Upper lobe of left lung (tissue), 6 donors: ENCODE measurements at regions not wholly inside any gene's neighbourhood (a gene's known extent, or its start where the extent isn't known, plus 50 kb on each side); places are given as distances from the start of the nearest gene placed in this dataset.

Experiments used
- ATAC-seq, 2 donors: fragments of 200-7000 bp; cut with Tn5 transposase; one replicate each; pipeline ENCODE4 v1.9.1; 2022; ENCODE audit warnings: mild to moderate bottlenecking in 2 of 2, moderate library complexity in 2 of 2; ENCODE audit not compliant: low FRiP score in 2 of 2
- DNase-seq, 2 donors: peaks; one replicate each; pipeline ENCODE4 v3.0.0-alpha.2; 2019 to 2020
- H3K27ac ChIP-seq, 4 donors: fragments of 200-600 bp; sonication (generic); one replicate each; pipeline ENCODE4 v1.5.1; 2016 to 2019
- H3K27me3 ChIP-seq, 4 donors: fragments of 200-600 bp; sonication (generic); one replicate each; pipeline ENCODE4 v1.5.1; 2017 to 2019
- H3K36me3 ChIP-seq, 4 donors: fragments of 200-600 bp; sonication (generic); one replicate each; pipeline ENCODE4 v1.5.1; 2016 to 2019
- H3K4me1 ChIP-seq, 4 donors: fragments of 200-600 bp; sonication (generic); one replicate each; pipeline ENCODE4 v1.5.1; 2018 to 2019
- H3K4me3 ChIP-seq, 4 donors: fragments of 200-600 bp; sonication (generic); one replicate each; pipeline ENCODE4 v1.5.1; 2017 to 2019; ENCODE audit warnings: mild to moderate bottlenecking in 2 of 4, moderate library complexity in 1 of 4
- H3K9me3 ChIP-seq, 4 donors: fragments of 200-600 bp; sonication (generic); one replicate each; pipeline ENCODE4 v1.5.1; 2018 to 2019
- EP300 ChIP-seq, 4 donors: sonication (generic); formaldehyde crosslinking; IDR thresholded peaks; one replicate each; pipeline ENCODE4 v1.5.1; 2017; ENCODE audit warnings: antibody characterized with exemption in 4 of 4, control low read depth in 2 of 4
- POLR2A ChIP-seq, 4 donors: fragments of 450-650 bp; IDR thresholded peaks; one replicate each; pipeline ENCODE4 v1.5.1; 2016 to 2017; ENCODE audit warnings: antibody characterized with exemption in 4 of 4, mild to moderate bottlenecking in 2 of 4
- POLR2AphosphoS5 ChIP-seq, 2 donors: sonication (generic); formaldehyde crosslinking; IDR thresholded peaks; one replicate each; pipeline ENCODE4 v1.5.1; 2017; ENCODE audit warnings: antibody characterized with exemption in 2 of 2
- WGBS, 2 donors: methylation state at CpG; one replicate each; pipeline ENCODE4 v1.1.5; 2017 to 2018; 5-methylcytosine and 5-hydroxymethylcytosine counted together
- TF ChIP-seq, protein P1 (sequence below), 6 experiments: fragments of 450-650 bp in 4 of 6; fragments of 200-600 bp in 2 of 6; sonication (generic) in 2 of 6; IDR thresholded peaks; one replicate each; pipeline ENCODE4 v1.5.1; 2016 to 2019; ENCODE audit warnings: antibody characterized with exemption in 6 of 6
- donor health status: DM: no; HTN: no; CAD: no; lungs with moderate emphysema.
- donor health status: DM: no; HTN: yes; CAD: no; lungs with severe emphysema.

DNA sequence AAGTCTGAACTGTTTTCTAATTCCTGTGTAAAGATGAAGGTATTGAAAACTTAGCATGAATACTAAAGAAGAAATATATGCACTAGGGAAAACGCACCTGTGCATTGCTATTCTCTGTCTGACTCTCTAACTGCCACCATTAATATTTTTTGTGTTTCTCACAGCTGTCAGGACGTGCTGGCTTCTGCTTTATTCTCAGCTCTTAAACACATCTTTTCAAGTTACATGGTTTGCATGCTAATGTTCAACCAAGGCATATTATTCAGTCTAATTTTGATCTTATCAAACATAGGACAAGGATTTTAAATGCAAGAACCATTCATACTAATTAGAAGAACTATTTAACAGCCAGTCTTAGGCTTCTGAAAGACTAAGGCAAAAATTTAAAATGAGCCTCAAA lies 187.4 kb downstream of the KLHL28 start:
- TF ChIP-seq, protein P1, sequence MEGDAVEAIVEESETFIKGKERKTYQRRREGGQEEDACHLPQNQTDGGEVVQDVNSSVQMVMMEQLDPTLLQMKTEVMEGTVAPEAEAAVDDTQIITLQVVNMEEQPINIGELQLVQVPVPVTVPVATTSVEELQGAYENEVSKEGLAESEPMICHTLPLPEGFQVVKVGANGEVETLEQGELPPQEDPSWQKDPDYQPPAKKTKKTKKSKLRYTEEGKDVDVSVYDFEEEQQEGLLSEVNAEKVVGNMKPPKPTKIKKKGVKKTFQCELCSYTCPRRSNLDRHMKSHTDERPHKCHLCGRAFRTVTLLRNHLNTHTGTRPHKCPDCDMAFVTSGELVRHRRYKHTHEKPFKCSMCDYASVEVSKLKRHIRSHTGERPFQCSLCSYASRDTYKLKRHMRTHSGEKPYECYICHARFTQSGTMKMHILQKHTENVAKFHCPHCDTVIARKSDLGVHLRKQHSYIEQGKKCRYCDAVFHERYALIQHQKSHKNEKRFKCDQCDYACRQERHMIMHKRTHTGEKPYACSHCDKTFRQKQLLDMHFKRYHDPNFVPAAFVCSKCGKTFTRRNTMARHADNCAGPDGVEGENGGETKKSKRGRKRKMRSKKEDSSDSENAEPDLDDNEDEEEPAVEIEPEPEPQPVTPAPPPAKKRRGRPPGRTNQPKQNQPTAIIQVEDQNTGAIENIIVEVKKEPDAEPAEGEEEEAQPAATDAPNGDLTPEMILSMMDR (IDR thresholded peaks at IDR 0.05), result no peak
- TF ChIP-seq POLR2A (IDR thresholded peaks at IDR 0.05) (no peak), EP300 (IDR thresholded peaks at IDR 0.05) (no peak), POLR2AphosphoS5 (IDR thresholded peaks at IDR 0.05) (no peak)
- WGBS, 2 donors, result 59 to 73% methylated on average over 2 of the region's 2 CpGs
- H3K4me1 ChIP-seq, result no peaks in the 10 kb centered on the region
- no peak for ATAC-seq
- no peaks in the 10 kb centered on the region for H3K36me3 ChIP-seq
- H3K9me3 ChIP-seq, result no peaks in the 10 kb centered on the region
- no peak overlapping the region for H3K4me3 ChIP-seq
- DNase-seq, result no peak
- no peaks in the 10 kb centered on the region for H3K27me3 ChIP-seq
- H3K27ac ChIP-seq, result no peak overlapping the region

GRCh38 chr14:44771496-44771895 lies 190.3 kb downstream of the KLHL28 start:
- Histone ChIP-seq H3K27me3 (no peaks in the 10 kb centered on the region), H3K4me3 (no peak overlapping the region), H3K9me3 (no peaks in the 10 kb centered on the region), H3K36me3 (no peaks in the 10 kb centered on the region), H3K27ac (no peak overlapping the region), H3K4me1 (no peaks in the 10 kb centered on the region)
- WGBS, 2 donors, result 58 to 69% methylated on average over 1 of the region's 1 CpG
- TF ChIP-seq EP300 (IDR thresholded peaks at IDR 0.05) (no peak), POLR2AphosphoS5 (IDR thresholded peaks at IDR 0.05) (no peak), POLR2A (IDR thresholded peaks at IDR 0.05) (no peak)
- TF ChIP-seq, protein P1 (IDR thresholded peaks at IDR 0.05), result no peak
- DNase-seq (no peak), ATAC-seq (no peak)

DNA sequence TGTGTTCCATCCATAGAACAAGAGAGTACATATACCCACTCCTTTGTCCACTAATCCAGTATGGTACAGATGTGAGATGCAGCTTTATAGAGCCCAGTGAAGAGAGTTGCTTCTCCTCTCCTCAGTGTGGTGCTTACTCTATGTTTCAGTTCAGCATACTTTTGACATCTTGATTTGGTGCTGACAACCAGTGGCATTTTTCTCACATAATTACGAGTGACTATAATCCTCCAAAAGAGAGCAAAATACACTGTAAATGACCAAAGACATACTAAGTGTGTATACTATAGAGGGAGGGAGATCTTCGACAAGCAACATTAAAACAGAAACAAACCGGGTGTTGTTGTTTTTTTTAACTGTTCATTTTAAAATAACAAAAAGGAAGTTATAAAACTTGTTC lies 191.5 kb downstream of the KLHL28 start:
- Histone ChIP-seq H3K36me3 (no peaks in the 10 kb centered on the region), H3K9me3 (no peaks in the 10 kb centered on the region), H3K4me3 (no peak overlapping the region), H3K27ac (no peak overlapping the region), H3K27me3 (no peaks in the 10 kb centered on the region), H3K4me1 (no peaks in the 10 kb centered on the region)
- no peak for DNase-seq
- WGBS, 2 donors, result 68 to 78% methylated on average over 3 of the region's 3 CpGs
- no peak for TF ChIP-seq POLR2A (IDR thresholded peaks at IDR 0.05)
- TF ChIP-seq EP300 (IDR thresholded peaks at IDR 0.05), result no peak
- TF ChIP-seq POLR2AphosphoS5 (IDR thresholded peaks at IDR 0.05), result no peak
- no peak for ATAC-seq

- TF ChIP-seq POLR2A (IDR thresholded peaks at IDR 0.05) (no peak), EP300 (IDR thresholded peaks at IDR 0.05) (no peak), POLR2AphosphoS5 (IDR thresholded peaks at IDR 0.05) (no peak)
- TF ChIP-seq, protein P1 (IDR thresholded peaks at IDR 0.05), result no peak
- Histone ChIP-seq H3K27me3 (no peaks in the 10 kb centered on the region), H3K36me3 (no peaks in the 10 kb centered on the region), H3K4me1 (no peaks in the 10 kb centered on the region), H3K9me3 (no peaks in the 10 kb centered on the region), H3K4me3 (no peak overlapping the region), H3K27ac (no peak overlapping the region)
- no peak for DNase-seq
- no peak for ATAC-seq
- 62 to 86% methylated on average over 1 of the region's 1 CpG for WGBS, 2 donors
Measured at GRCh38 chr14:44768935-44769334, 192.8 kb downstream of the KLHL28 start.

GRCh38 chr14:44767646-44768173 lies 194.0 kb downstream of the KLHL28 start:
- H3K4me1 ChIP-seq, result no peaks in the 10 kb centered on the region
- WGBS, 2 donors, result 72 to 84% methylated on average over 5 of the region's 5 CpGs
- TF ChIP-seq POLR2A (IDR thresholded peaks at IDR 0.05) (no peak), POLR2AphosphoS5 (IDR thresholded peaks at IDR 0.05) (no peak)
- TF ChIP-seq, protein P1 (IDR thresholded peaks at IDR 0.05), result no peak

More at GRCh38 chr14:44767646-44768173, 194.0 kb downstream of the KLHL28 start:
- H3K9me3 ChIP-seq, result no peaks in the 10 kb centered on the region
- no peak for DNase-seq
- no peak overlapping the region for H3K4me3 ChIP-seq
- ATAC-seq, result no peak
- H3K27ac ChIP-seq, result no peak overlapping the region
- no peaks in the 10 kb centered on the region for H3K27me3 ChIP-seq
- no peaks in the 10 kb centered on the region for H3K36me3 ChIP-seq
